ENCODE measurements at regions not wholly inside any gene's neighbourhood (a gene's known extent, or its start where the extent isn't known, plus 50 kb on each side); places are given as distances from the start of the nearest gene placed in this dataset.

- no peak for TF ChIP-seq CTCF (IDR thresholded peaks at IDR 0.05)
- no peak for TF ChIP-seq POLR2A (IDR thresholded peaks at IDR 0.05)
Observed at GRCh38 chr17:33387406-33387805, 94.3 kb upstream of the ASIC2 start.
